ENCODE measurements at regions not wholly inside any gene's neighbourhood (a gene's known extent, or its start where the extent isn't known, plus 50 kb on each side); places are given as distances from the start of the nearest gene placed in this dataset.

GRCh38 chr4:95625020-95625419 is 76.2 kb upstream of the UNC5C start:
- no peak for TF ChIP-seq CTCF (IDR thresholded peaks at IDR 0.05)
- no peak for TF ChIP-seq POLR2A (IDR thresholded peaks at IDR 0.05)
